ENCODE measurements at regions not wholly inside any gene's neighbourhood (a gene's known extent, or its start where the extent isn't known, plus 50 kb on each side); places are given as distances from the start of the nearest gene placed in this dataset.

- TF ChIP-seq OSR1 (CRISPR knock-in tag; IDR thresholded peaks at IDR 0.05): no peak
- no peak for TF ChIP-seq ESRRG (CRISPR knock-in tag; IDR thresholded peaks at IDR 0.05)
- TF ChIP-seq RARB (CRISPR knock-in tag; IDR thresholded peaks at IDR 0.05): no peak
- no peak for TF ChIP-seq ISL1 (CRISPR knock-in tag; IDR thresholded peaks at IDR 0.05)
- no peak for TF ChIP-seq BACH2 (CRISPR knock-in tag; IDR thresholded peaks at IDR 0.05; ENCODE audit: borderline replicate concordance)
- TF ChIP-seq ZNF565 (CRISPR knock-in tag; conservative IDR thresholded peaks at IDR 0.05; ENCODE audit: low read depth): no peak
- no peak for TF ChIP-seq ZNF8 (CRISPR knock-in tag; IDR thresholded peaks at IDR 0.05)
- TF ChIP-seq PPARA (CRISPR knock-in tag; IDR thresholded peaks at IDR 0.05; ENCODE audit: borderline replicate concordance): no peak
- TF ChIP-seq ZC3H10 (CRISPR knock-in tag; IDR thresholded peaks at IDR 0.05): no peak
- TF ChIP-seq ZFP3 (CRISPR knock-in tag; IDR thresholded peaks at IDR 0.05): no peak
- ATAC-seq: no peak
These were observed 274.4 kb downstream of the C11orf87 start for GRCh38 chr11:109696191-109696897.

- TF ChIP-seq ARNTL (CRISPR knock-in tag; IDR thresholded peaks at IDR 0.05; ENCODE audit: borderline replicate concordance, low read depth) (no peak), PPARA (CRISPR knock-in tag; IDR thresholded peaks at IDR 0.05; ENCODE audit: borderline replicate concordance) (no peak), TCF4 (CRISPR knock-in tag; IDR thresholded peaks at IDR 0.05; ENCODE audit: borderline replicate concordance) (no peak), ESRRG (CRISPR knock-in tag; IDR thresholded peaks at IDR 0.05) (no peak), POU6F1 (CRISPR knock-in tag; IDR thresholded peaks at IDR 0.05; ENCODE audit: borderline replicate concordance, low read depth) (no peak), BACH2 (CRISPR knock-in tag; IDR thresholded peaks at IDR 0.05; ENCODE audit: borderline replicate concordance) (no peak), CREB5 (CRISPR knock-in tag; IDR thresholded peaks at IDR 0.05; ENCODE audit: low read depth) (no peak), ISL1 (CRISPR knock-in tag; IDR thresholded peaks at IDR 0.05) (no peak), ZNF565 (CRISPR knock-in tag; conservative IDR thresholded peaks at IDR 0.05; ENCODE audit: low read depth) (no peak), ZFP30 (CRISPR knock-in tag; IDR thresholded peaks at IDR 0.05) (no peak), SNAI2 (CRISPR knock-in tag; IDR thresholded peaks at IDR 0.05) (no peak)
These were observed 275.3 kb downstream of the C11orf87 start for GRCh38 chr11:109697140-109697843.

GRCh38 chr11:109698237-109698636, 276.2 kb downstream of the C11orf87 start:
- TF ChIP-seq POU6F1 (CRISPR knock-in tag; IDR thresholded peaks at IDR 0.05; ENCODE audit: borderline replicate concordance, low read depth): no peak
- no peak for TF ChIP-seq GLIS3 (CRISPR knock-in tag; IDR thresholded peaks at IDR 0.05)
- TF ChIP-seq ZFP3 (CRISPR knock-in tag; IDR thresholded peaks at IDR 0.05): no peak
- no peak for TF ChIP-seq ESRRG (CRISPR knock-in tag; IDR thresholded peaks at IDR 0.05)
- TF ChIP-seq CSRNP3 (CRISPR knock-in tag; IDR thresholded peaks at IDR 0.05): no peak
- no peak for TF ChIP-seq TSHZ2 (CRISPR knock-in tag; IDR thresholded peaks at IDR 0.05)
- no peak for ATAC-seq

More at GRCh38 chr11:109697140-109697843, 275.3 kb downstream of the C11orf87 start:
- peak; percentile 93 for ATAC-seq

Measured in SK-N-SH treated with all-trans-retinoic acid at 6 μM for 48 hours (cell line).